HG03520 (cell line): ENCODE measurements at regions not wholly inside any gene's neighbourhood (a gene's known extent, or its start where the extent isn't known, plus 50 kb on each side); places are given as distances from the start of the nearest gene placed in this dataset.
"Not testable (repeated sequence)": the region's sequence is repeated elsewhere in the genome, so short reads cannot be mapped to it uniquely, and the experiment has no call there.

Source experiments
- ATAC-seq: cut with Tn5 transposase; IDR thresholded peaks from one replicate; pipeline ENCODE4 v1.9.1; 2021; ENCODE audit warnings: mild to moderate bottlenecking, moderate library complexity; ENCODE audit not compliant: unreplicated experiment

DNA sequence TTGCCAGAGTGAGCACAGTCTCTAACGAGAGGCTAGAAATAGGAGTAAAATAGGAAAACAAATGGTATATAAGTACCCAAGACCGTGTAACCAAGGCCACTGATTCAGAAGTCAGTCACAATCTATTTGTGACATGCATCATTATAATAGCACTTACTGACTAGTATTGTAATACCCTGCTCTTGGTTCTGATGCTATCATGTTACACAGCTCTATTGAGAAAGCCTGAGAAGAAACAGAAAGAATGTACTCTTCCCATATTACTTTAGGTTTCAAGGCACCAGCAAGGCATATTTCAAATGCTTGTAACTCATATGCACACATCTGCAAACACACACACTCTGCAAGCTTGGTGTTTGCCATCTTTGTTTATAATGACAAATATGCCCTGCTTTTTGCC lies 746.4 kb downstream of the SLC4A3 start:
- ATAC-seq, result no peak

DNA sequence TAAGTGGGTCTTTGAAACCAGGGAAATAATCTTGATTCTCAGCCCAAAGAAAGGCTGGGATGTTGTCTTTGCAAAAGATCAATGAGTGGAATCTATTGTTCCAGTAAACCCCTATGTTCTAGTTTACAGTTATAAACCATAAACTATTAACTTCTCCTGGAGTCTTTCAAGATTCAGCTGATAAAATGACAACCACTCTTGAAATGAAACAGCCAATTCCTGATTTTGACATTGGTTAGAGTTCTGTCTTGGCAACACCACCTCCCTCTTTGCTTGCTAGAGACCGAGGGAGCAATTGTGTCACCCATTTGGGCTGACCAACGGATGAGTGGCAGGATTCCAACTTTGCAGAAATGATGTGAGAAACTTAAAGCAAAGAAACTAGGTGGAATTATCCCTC lies 746.9 kb downstream of the SLC4A3 start:
- ATAC-seq, result no peak

DNA sequence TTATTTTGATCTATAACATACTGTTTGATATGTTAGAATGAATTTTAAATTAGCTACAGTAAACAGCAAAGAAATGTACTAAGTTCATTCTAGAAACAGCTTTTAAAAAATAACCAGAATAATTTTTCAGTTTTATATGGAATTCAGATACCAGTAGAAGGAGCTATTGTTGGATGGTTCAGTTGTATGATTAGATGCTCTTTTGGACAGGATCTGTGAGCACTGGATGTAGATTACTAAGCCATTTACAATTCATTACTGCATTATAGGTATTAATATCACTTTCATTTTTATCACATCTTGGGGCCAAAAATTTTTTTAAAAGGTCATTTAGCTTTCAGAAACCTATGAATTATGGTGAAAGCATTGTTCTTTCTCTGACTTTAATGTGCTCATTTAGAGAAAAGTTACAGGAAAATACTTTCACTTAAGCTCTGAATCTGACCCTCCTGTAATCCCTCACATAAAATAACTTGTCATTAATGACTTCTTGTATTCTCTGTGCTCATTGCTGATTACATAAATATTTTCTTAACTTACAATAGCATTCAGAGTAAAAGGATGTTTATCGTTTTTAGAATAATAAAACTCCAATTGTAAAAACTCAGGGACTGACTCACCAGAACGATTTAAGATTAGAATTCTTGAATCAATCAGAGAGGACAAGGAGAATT lies 750.2 kb downstream of the SLC4A3 start:
- no peak for ATAC-seq

DNA sequence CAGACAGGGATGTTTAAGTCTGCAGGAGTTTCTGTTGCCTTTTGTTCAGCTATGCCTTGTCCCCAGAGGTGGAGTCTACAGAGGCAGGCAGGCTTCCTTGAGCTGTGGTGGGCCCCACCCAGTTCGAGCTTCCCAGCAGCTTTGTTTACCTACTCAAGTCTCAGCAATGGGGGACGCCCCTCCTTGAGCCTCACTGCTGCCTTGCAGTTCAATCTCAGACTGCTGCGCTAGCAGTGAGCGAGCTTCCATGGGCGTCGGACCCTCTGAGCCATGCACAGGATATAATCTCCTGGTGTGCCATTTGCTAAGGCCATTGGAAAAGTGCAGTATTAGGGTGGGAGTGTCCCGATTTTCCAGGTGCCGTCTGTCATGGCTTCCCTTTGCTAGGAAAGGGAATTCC lies 760.3 kb downstream of the SLC4A3 start:
- ATAC-seq, result not testable (repeated sequence)

DNA sequence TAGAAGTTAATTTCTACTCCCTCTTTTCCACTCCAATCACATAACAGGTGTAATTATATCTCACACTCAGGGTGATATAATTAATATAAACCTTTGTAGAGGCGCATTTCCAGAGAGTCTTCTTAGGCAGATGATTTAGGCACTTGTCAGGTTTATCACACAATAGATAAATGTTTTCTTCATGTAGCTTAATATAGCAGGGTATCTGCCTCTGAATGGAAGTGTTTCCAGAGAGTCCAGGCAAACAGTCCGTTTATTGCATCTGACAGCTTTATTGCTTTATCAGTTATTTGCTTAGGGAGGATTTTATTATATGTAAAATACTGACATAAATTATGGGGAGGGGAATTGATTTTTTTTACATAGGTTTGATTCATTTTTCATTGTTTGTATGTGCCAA lies 766.3 kb downstream of the SLC4A3 start:
- ATAC-seq, result no peak

DNA sequence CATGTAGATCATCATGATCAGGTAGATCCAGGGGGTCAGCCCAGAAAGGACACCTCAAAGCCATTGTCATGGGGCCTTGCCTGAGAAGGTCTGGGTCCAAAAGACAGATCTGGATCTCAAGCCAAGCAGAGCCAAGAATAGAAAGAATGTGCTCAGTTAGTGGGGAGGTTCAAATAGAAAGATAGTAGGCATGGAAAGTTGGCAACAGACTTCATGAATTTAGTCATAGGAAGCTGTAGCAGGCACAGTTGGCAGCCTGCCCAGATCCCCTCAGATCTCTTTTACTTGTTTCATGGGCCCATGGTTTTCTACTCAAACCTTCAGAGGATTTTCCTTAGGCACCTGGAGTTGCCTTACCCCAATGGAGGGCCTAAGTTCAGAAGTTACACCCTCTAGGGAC lies 767.0 kb downstream of the SLC4A3 start:
- no peak for ATAC-seq

DNA sequence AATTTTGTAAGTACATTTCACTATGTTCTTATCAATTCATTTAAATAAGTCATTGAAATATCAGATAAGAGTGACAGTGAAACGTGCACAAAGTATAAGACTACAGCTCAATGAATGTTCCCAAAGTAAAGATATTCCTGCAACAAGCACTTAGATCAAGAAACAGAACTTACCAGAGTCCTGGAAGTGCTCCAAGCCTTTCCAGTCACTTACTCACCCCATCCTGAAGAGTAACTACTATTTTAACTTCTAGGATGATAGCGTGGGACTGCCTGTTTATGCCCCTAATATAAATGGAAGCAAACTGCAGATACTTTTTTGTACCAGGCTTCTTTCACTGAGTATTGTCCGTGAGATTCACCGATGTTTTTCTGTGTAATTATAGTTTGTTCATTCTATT lies 768.9 kb downstream of the SLC4A3 start:
- ATAC-seq, result no peak

DNA sequence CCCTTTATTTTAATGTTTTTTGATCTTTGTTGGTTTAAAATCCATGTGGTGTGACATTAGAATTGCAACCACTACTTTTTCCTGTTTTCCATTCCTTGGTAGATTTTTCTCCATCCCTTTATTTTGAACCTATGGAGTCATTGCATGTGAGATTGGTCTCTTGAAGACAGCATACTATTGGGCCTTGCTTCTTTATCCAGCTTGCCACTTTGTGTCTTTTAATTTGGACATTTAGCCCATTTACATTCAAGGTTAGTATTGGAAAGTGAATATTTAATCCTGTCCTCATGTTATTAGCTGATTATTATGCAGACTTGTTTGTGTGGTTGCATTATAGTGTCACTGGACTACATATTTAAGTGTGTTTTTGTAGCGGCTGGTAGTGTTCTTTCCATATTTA lies 782.9 kb downstream of the SLC4A3 start:
- ATAC-seq, result no peak

DNA sequence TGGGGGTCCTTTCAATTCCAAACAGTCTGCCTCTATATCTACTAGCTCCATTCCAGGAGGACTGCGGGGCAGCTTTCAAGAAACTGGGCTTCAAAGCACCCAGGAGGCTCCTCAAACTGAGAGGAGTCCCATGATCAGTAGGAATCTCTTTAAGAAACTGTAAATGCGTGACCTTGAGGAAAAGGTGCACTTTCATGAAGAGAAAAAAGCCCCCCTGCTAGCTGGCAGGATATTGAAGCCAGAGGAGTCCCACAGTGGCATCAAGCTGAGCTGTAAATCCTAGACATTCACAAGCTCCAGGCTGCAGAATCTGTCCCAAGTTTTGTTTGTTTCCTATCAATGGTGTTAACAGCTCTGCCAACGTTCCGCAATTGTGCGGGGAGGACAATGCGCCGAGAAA lies 790.1 kb downstream of the SLC4A3 start:
- ATAC-seq, result no peak

DNA sequence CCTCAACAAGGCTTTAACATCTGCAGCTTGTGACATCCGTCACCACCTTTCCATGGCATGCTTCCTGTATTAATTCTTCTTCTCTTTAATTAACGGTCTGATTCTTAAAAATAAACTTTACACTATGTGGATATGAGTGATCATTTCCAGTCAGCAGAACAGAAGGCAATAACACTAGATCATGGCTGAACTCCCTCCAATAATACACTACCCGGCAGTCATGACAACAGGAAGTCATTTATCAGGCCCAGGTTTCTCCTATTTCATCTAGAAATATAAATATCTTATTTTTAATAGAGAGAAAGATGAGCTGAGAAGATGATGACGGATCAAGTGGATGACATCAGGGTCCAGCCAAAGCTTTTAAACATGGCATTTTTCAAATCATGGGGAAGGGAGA lies 792.2 kb downstream of the SLC4A3 start:
- ATAC-seq, result no peak

DNA sequence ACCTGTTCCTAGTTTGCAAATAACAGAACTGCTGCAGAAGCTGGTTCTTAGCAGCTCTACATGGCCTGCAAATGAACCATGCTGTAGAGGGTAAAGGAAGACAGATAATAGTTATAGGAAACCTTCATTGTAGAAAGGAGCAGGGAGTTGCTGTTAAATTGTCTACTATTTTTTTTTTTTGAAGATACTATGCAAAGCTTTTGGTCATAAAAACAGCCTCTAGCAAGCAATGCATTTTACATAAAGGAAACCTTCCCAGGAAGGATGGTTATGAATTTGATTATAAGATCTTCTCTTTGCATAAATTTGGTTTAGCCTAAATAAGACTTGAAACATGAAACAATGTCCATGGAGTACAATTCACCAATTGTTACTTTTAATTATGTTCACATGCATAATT lies 793.4 kb downstream of the SLC4A3 start:
- no peak for ATAC-seq

DNA sequence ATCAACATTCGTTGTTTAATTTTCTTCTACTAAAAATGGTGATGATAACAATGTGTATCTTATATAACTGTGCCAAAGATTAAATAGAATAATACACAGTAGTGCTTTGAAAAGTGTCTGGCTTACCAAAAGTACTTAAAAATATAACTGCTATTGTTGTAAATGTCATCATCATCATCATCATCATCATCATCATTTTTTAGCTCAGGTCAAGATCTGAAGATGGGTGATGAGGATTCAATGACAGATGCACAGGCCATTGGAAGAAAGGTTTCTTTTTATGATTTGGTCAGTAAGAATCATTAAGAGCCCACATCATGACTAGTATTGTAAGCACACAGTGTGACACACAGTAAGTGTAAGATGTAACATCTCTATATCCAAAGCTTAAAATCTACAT lies 795.2 kb downstream of the SLC4A3 start:
- ATAC-seq, result no peak

DNA sequence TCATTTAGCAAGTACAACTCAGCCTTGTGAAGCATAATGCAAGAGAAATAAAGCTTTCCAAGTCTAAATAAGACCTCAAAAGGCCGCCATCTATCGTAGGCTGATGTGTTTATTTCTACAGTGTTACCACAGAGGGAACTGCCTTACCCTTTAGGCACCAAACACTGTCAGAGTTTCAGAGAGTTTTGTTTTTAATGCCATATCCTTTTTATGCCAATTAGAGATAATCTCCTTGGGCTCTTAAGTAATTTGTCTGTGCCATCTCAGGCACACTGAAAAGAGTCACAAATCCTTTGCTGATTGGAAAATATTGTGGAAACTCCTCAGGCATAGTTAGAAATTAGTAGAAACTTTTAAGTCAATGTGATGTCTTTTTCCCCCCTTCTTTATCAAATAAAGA lies 797.1 kb downstream of the SLC4A3 start:
- no peak for ATAC-seq

DNA sequence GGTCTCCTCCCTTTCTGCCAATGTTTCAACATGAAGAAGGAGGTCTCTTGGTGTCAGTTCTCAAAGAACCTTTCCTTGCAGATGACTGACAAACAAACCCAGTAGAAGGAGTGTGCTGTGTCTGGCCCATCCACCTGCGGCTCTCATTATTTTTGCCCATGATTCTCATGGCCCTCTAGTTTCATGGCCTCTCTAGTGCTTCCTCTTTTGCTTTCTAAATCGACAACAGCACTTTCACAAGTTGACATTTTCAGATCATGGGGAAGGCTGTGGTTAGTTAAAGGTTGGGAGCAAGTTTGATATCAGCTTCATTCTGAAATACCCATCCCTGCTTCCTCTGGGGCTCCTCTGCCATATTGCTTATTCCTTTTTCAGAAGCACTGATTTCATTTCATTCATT lies 805.2 kb downstream of the SLC4A3 start:
- ATAC-seq, result no peak

DNA sequence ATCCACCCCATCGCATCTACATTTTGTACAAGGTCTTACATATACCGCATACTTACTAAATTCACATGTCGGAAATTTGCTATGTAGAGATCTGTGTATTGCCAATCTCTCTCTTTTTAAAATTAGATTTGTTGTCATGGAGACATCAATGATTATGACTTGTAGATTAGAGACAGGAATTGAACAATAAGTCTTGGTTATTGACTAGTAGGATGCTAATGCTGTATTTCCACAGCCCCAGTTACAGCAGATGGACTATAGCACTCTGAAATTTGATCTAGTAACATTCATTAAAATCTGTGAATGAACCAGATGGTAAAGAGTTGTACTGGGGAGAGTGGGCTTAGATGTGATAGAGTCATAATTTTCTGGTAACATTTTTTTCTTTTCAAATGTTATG lies 805.7 kb downstream of the SLC4A3 start:
- ATAC-seq, result no peak

DNA sequence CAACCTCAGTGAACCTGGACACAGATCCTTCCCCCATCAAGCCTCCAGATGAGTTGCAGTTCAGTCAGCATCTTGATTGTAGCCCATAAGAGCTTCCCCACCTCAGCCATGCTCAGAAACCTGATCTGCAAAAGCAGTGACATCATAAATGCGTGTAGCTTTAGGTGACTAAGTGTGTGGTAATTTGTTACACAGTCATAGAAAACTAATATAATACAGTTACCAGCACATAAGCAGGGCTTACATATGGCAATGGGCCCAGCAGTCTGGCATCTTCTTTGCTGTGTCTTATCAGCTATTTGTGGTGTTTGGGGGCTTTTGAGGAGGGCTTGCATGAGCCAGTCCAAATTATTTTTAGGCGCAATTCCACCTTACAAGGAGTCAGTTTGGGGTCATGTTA lies 807.0 kb downstream of the SLC4A3 start:
- no peak for ATAC-seq

DNA sequence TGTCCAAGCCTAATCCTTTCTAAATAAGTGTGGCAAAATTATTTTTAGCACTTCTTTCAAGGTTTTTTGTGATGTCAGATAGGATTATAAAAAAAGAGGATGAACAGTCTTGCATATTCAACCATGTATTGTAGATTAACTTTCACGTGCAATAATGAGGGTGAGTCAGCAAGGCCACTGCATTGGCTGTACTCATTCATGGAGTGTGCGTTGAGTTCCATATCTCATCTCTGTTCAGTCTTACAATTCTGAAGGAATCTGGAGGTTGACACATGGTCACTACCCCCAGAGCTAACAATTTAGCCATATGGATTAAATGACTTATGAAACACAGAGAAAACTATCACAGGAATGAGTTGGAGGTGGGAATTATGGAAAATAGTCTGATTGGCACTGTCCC lies 810.5 kb downstream of the SLC4A3 start:
- no peak for ATAC-seq

DNA sequence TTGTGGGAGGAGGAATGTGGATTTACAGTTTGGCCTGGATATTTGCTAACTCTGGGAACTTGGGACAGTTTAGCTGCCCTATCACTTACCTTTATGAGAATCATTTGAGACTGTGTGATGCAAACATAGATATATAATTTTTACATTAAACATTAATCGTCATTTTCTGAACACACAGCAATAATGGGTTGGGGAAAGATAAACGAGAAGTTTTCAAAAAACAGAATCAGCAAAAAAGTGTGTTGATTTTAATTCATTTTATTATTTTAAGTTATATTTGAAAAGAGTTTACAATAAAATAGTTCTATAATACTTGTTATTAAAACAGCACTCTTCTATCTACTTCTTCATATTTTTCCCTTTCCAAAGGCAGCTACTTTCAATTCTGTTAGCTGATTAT lies 813.3 kb downstream of the SLC4A3 start:
- ATAC-seq, result no peak

DNA sequence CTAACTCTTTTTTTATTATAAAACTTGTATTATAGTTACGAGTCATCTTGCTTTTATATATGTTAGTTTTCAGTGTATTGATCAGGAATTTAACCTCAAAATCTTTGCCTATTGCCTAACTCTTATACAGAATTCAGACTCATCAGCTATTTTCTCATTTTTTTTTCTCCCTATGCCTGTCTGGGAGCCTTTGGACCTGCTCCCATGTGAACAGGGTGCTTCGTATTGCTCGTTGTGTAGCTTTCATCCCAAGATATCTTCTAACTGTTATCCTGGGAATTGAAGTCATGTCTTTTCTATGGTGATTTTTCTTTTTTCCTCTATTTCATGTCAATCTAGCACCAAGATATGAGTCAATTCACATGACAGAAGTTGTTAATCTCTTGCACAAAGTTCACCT lies 814.0 kb downstream of the SLC4A3 start:
- no peak for ATAC-seq

DNA sequence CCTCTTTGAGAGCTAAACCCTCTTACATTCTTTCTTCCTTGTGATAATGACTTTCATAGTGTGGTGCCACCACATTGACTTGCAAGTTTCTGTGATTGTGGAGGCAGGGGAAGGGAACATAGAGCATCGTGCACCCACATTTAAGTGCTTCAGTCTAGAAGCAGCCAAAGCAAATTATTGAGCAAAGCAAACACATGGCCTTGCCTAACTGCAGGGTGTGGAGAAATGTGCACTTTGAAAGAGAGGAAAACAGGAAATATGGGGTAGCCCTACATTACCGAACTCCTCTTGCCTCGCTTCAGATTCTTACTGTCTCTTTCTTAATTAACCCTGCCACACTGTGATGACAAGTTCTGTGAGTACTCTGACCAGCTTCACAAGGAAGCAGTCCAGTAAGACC lies 814.6 kb downstream of the SLC4A3 start:
- no peak for ATAC-seq

DNA sequence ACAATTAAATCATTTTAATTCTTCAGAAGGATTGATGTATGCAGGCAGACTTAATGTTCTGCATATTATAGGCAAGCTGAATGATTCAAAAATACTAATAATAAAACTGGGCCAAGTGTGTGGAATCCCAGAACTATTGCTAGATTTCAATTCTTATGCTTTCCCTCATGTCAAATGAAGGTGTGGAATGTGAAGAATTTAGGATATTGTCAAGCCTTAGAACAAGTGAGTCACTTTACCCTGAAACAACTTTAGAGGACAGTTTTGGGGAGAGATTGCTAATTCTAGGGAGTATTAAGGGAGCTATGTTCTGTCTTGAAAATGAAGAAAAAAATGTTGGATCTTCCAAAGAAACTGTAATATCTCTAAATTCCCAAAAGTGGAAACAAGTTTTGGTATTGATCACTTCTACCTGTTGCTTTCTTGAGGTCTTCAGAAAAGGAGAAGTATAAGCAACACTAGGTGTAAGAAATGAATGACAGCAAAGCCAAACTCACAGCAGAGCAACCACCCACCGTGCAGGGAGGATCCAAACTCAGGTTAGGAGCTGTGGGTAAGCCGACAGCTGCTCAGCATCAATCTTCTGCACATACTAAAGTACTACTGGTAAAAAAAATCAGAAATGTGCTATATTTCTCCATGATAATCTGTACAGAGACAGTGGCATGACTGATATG lies 818.1 kb downstream of the SLC4A3 start:
- ATAC-seq, result no peak

DNA sequence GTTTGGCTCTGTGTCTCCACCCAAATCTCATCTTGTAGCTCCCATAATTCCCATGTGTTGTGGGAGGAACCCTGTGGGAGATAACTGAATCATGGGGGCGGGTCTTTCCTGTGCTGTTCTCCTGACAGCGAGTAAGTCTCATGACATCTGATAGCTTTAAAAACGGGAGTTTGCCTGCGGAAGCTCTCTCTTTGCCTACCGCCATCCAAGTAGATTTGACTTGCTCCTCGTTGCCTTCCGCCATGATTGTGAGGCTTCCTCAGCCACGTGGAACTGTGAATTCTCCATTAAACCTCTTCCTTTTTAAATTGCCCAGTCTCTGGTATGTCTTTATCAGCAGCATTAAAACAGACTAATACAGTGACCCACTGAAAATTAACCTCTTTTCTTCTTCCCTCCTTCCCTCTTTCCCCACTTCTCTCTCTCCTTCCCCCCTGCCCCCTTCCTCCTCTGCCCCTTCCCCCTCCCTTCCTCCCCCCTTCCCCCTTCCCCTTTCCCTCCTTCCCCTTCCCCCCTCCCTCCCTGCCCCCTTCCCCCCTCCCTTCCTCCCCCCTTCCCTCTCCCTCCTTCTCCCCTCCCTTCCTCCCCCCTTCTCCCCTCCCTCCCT lies 818.8 kb downstream of the SLC4A3 start:
- ATAC-seq, result no peak

DNA sequence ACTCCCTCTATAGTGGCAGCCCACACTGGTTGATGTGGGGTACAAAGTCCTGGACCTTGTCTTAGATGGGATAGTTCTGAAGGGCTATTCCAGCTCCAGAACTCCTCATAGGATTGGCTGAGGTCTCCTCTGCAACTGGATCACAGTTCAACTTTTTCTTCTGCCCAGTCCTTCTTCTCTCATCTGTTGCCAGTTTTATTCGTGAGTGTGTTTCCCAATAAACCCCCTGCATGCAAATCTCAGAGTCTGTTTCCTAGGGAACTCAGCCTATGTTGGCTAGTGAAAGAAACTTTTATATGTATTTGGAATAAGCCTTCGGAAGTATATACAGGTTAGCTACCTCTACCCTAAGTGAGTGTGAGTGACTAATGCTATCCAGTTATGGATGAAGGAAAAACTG lies 823.4 kb downstream of the SLC4A3 start:
- no peak for ATAC-seq
